ENCODE measurements at regions not wholly inside any gene's neighbourhood (a gene's known extent, or its start where the extent isn't known, plus 50 kb on each side); places are given as distances from the start of the nearest gene placed in this dataset.

DNA sequence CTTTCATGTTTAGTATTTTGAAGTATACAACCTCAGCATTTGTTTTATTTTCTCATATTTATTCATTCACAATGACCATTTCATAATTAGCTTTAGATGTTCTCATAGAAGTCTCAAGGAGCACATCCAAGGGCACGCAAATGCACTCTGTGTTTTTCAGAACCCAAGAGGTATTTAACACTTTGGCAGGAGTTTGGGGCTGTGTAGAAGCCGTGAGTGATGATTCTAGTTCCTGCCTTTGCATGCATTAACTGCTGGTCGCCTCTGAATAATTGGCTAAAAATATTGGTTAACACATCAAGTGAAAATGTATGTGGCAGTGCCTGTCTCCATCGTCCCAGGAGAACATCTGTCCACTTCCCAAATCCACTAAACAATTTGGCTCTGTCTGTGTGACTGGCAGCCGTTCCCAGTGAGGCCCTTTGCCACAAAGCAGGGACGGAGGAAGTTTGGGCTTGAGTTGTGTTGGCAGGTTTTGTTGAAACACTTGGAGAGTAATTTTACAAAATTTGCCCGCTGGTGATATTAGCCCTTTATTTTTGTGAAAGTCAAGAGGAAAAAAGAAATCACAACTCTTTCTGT is 730.7 kb upstream of the SLIT2 start:
- TF ChIP-seq, protein P1, sequence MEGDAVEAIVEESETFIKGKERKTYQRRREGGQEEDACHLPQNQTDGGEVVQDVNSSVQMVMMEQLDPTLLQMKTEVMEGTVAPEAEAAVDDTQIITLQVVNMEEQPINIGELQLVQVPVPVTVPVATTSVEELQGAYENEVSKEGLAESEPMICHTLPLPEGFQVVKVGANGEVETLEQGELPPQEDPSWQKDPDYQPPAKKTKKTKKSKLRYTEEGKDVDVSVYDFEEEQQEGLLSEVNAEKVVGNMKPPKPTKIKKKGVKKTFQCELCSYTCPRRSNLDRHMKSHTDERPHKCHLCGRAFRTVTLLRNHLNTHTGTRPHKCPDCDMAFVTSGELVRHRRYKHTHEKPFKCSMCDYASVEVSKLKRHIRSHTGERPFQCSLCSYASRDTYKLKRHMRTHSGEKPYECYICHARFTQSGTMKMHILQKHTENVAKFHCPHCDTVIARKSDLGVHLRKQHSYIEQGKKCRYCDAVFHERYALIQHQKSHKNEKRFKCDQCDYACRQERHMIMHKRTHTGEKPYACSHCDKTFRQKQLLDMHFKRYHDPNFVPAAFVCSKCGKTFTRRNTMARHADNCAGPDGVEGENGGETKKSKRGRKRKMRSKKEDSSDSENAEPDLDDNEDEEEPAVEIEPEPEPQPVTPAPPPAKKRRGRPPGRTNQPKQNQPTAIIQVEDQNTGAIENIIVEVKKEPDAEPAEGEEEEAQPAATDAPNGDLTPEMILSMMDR (IDR thresholded peaks at IDR 0.05), result no peak
- TF ChIP-seq POLR2A (IDR thresholded peaks at IDR 0.05), result no peak
- TF ChIP-seq POLR2AphosphoS5 (IDR thresholded peaks at IDR 0.05), result no peak
